IMR-90 (cell line): ENCODE measurements at regions not wholly inside any gene's neighbourhood (a gene's known extent, or its start where the extent isn't known, plus 50 kb on each side); places are given as distances from the start of the nearest gene placed in this dataset.

Experiments used
- ATAC-seq: fragments of 200-7000 bp; cut with Tn5 transposase; 2 replicates; pipeline ENCODE4 v1.9.1; 2020; ENCODE audit warnings: low read depth, mild to moderate bottlenecking, moderate library complexity
- BruUV-seq: library from RNA; stranded (reverse); fragments of 400-500 nt; replicated peaks from 2 replicates; lab custom pipeline; 2021; lab: Mats Ljungman, UMichigan
- CTCF ChIA-PET: fragments of 300-600 bp; formaldehyde crosslinking; extraction: SDS; loops from one replicate; lab custom pipeline; 2021; ENCODE audit warnings: antibody characterized with exemption; lab: Yijun Ruan, JAX
- POLR2A ChIA-PET: fragments of 300-600 bp; sonication (Branson Sonifier 250); formaldehyde crosslinking; loops from one replicate; lab custom pipeline; 2022; ENCODE audit warnings: antibody characterized with exemption; ENCODE audit not compliant: unreplicated experiment; lab: Charles Lee
- DNase-seq: peaks from one replicate; pipeline ENCODE4 v3.0.0; 2013
- H2AFZ ChIP-seq: replicated peaks from 2 replicates; pipeline ENCODE3; 2013; ENCODE audit warnings: low read length, mild to moderate bottlenecking; ENCODE audit not compliant: poor library complexity
- H2AK5ac ChIP-seq: 2 replicates; pipeline ENCODE4 v1.6.1; 2013; ENCODE audit warnings: low read depth, low read length, inconsistent platforms
- H2AK9ac ChIP-seq: replicated peaks from 2 replicates; pipeline ENCODE3; 2013; ENCODE audit warnings: mild to moderate bottlenecking, low read depth, low read length, moderate library complexity; ENCODE audit not compliant: poor library complexity
- H2BK120ac ChIP-seq: 2 replicates; pipeline ENCODE4 v1.6.1; 2013; ENCODE audit warnings: low read depth, low read length, inconsistent platforms
- H2BK15ac ChIP-seq: 3 replicates; pipeline ENCODE4 v1.6.1; 2013; ENCODE audit warnings: low read depth, low read length, inconsistent platforms
- H2BK20ac ChIP-seq: 2 replicates; pipeline ENCODE4 v1.6.1; 2013; ENCODE audit warnings: low read depth, mild to moderate bottlenecking, inconsistent platforms, low read length, moderate library complexity
- H2BK5ac ChIP-seq: 2 replicates; pipeline ENCODE4 v1.6.1; 2013; ENCODE audit warnings: mild to moderate bottlenecking, low read depth, low read length, inconsistent platforms; ENCODE audit not compliant: poor library complexity, severe bottlenecking
- H3K14ac ChIP-seq: replicated peaks from 2 replicates; pipeline ENCODE4 v1.6.1; 2013; ENCODE audit warnings: low read depth, low read length, inconsistent platforms
- H3K18ac ChIP-seq: 2 replicates; pipeline ENCODE4 v1.6.1; 2013; ENCODE audit warnings: low read depth, low read length, control low read depth
- H3K23ac ChIP-seq: 2 replicates; pipeline ENCODE4 v1.6.1; 2013; ENCODE audit warnings: low read depth, low read length, inconsistent platforms
- H3K27ac ChIP-seq: 2 replicates; pipeline ENCODE4 v1.5.1; 2013; ENCODE audit warnings: mild to moderate bottlenecking, control low read depth, low read length; ENCODE audit not compliant: insufficient read depth
- H3K27me3 ChIP-seq: 2 replicates; pipeline ENCODE4 v1.6.1; 2013; ENCODE audit warnings: low read length; ENCODE audit not compliant: control insufficient read depth, insufficient read depth
- H3K36me3 ChIP-seq: 2 replicates; pipeline ENCODE4 v1.6.1; 2013; ENCODE audit warnings: low read length, mixed read lengths; ENCODE audit not compliant: control insufficient read depth, insufficient read depth
- H3K4ac ChIP-seq: 2 replicates; pipeline ENCODE4 v1.6.1; 2013; ENCODE audit warnings: low read depth, low read length, inconsistent platforms
- H3K4me1 ChIP-seq: 2 replicates; pipeline ENCODE4 v1.6.1; 2013; ENCODE audit warnings: low read length, mixed read lengths; ENCODE audit not compliant: control insufficient read depth, insufficient read depth
- H3K4me2 ChIP-seq: 2 replicates; pipeline ENCODE4 v1.6.1; 2013; ENCODE audit warnings: low read depth, mild to moderate bottlenecking, control low read depth, low read length, moderate library complexity
- H3K4me3 ChIP-seq: 2 replicates; pipeline ENCODE4 v1.5.1; 2013; ENCODE audit warnings: low read depth, mild to moderate bottlenecking, control low read depth, low read length, moderate library complexity; ENCODE audit not compliant: insufficient read depth
- H3K56ac ChIP-seq: 2 replicates; pipeline ENCODE4 v1.6.1; 2013; ENCODE audit warnings: low read length, inconsistent platforms; ENCODE audit not compliant: insufficient read depth; ENCODE audit errors: extremely low read depth
- H3K79me1 ChIP-seq, 2 experiments: 2 replicates each; pipeline ENCODE4 v1.6.1; 2013; ENCODE audit warnings: low read length in 2 of 2, inconsistent platforms in 1 of 2, low read depth in 1 of 2
- H3K9ac ChIP-seq: 2 replicates; pipeline ENCODE4 v1.6.1; 2013; ENCODE audit warnings: low read depth, low read length, control low read depth
- H3K9me1 ChIP-seq: 2 replicates; pipeline ENCODE4 v1.6.1; 2013; ENCODE audit warnings: low read length, inconsistent platforms; ENCODE audit not compliant: insufficient read depth
- H3K9me3 ChIP-seq: 2 replicates; pipeline ENCODE4 v1.6.1; 2013; ENCODE audit warnings: low read length; ENCODE audit not compliant: control insufficient read depth, insufficient read depth
- H4K20me1 ChIP-seq: 2 replicates; pipeline ENCODE4 v1.6.1; 2013; ENCODE audit warnings: low read length, inconsistent platforms; ENCODE audit not compliant: insufficient read depth
- H4K5ac ChIP-seq: 2 replicates; pipeline ENCODE4 v1.6.1; 2013; ENCODE audit warnings: mild to moderate bottlenecking, low read depth, low read length, control low read depth
- H4K8ac ChIP-seq, 2 experiments: 2 replicates each; pipeline ENCODE4 v1.6.1; 2013; ENCODE audit warnings: low read depth in 2 of 2, low read length in 2 of 2, control low read depth in 1 of 2, inconsistent platforms in 1 of 2
- H4K91ac ChIP-seq: 2 replicates; pipeline ENCODE4 v1.6.1; 2013; ENCODE audit warnings: low read depth, low read length, inconsistent platforms; ENCODE audit not compliant: insufficient read depth
- BHLHE40 ChIP-seq: fragments of 150-350 bp; IDR thresholded peaks from 2 replicates; pipeline ENCODE4 v1.6.1; 2016; ENCODE audit warnings: mild to moderate bottlenecking, low read depth, low read length
- CEBPB ChIP-seq: IDR thresholded peaks from 2 replicates; pipeline ENCODE4 v1.6.1; 2012; ENCODE audit warnings: low read depth, low read length, improper control_type of control experiment
- CHD1 ChIP-seq: IDR thresholded peaks from 2 replicates; pipeline ENCODE4 v1.6.1; 2012; ENCODE audit warnings: low read depth, low read length, improper control_type of control experiment
- FOS ChIP-seq: fragments of 150-350 bp; IDR thresholded peaks from 2 replicates; pipeline ENCODE4 v1.6.1; 2016; ENCODE audit warnings: low read depth, low read length
- MAFK ChIP-seq: IDR thresholded peaks from 2 replicates; pipeline ENCODE4 v1.6.1; 2012; ENCODE audit warnings: low read depth, low read length, improper control_type of control experiment
- MAZ ChIP-seq: IDR thresholded peaks from 2 replicates; pipeline ENCODE4 v1.6.1; 2012; ENCODE audit warnings: low read depth, mild to moderate bottlenecking, low read length, improper control_type of control experiment, moderate library complexity, borderline replicate concordance
- MXI1 ChIP-seq: IDR thresholded peaks from 2 replicates; pipeline ENCODE4 v1.6.1; 2012; ENCODE audit warnings: low read depth, mild to moderate bottlenecking, low read length, moderate library complexity, borderline replicate concordance
- NFE2L2 ChIP-seq: fragments of 150-350 bp; IDR thresholded peaks from 2 replicates; pipeline ENCODE4 v1.6.1; 2016; ENCODE audit warnings: low read depth, mild to moderate bottlenecking, low read length
- POLR2A ChIP-seq: IDR thresholded peaks from 2 replicates; pipeline ENCODE4 v1.6.1; 2012; ENCODE audit warnings: mild to moderate bottlenecking, low read depth, low read length
- RAD21 ChIP-seq: IDR thresholded peaks from 2 replicates; pipeline ENCODE4 v1.6.1; 2012; ENCODE audit warnings: low read length, improper control_type of control experiment
- RCOR1 ChIP-seq: IDR thresholded peaks from 2 replicates; pipeline ENCODE4 v1.6.1; 2012; ENCODE audit warnings: mild to moderate bottlenecking, low read length, improper control_type of control experiment; ENCODE audit not compliant: insufficient replicate concordance
- RFX5 ChIP-seq: IDR thresholded peaks from 2 replicates; pipeline ENCODE4 v1.8.0; 2012; ENCODE audit warnings: low read depth, mild to moderate bottlenecking, low read length, moderate library complexity
- WGBS, 2 experiments: methylation state at CpG; one replicate each; pipeline versions ENCODE4 v1.1.5 to v1.1.7; 2013; ENCODE audit warnings: missing lambda C conversion rate in 2 of 2; ENCODE audit not compliant: insufficient read length in 1 of 2; ENCODE audit errors: extremely low coverage in 2 of 2; 5-methylcytosine and 5-hydroxymethylcytosine counted together
- dilution Hi-C: fragments of 300-500 bp; cut with HindIII; formaldehyde crosslinking; loops from one replicate; pipeline ENCODE4 v1.14.3; 2018; ENCODE audit warnings: low sequenced_read_pairs; ENCODE audit not compliant: unreplicated experiment
- in situ Hi-C: fragments of 300-500 bp; cut with MboI; formaldehyde crosslinking; loops from 3 replicates; pipeline ENCODE4 v1.14.3; 2019; ENCODE audit warnings: low sequenced_read_pairs, inconsistent platforms, mixed read lengths
- intact Hi-C: fragments of 100-400 bp; cut with micrococcal nuclease; formaldehyde crosslinking; loops from 2 replicates; pipeline ENCODE4 v1.10.0; 2022
- TF ChIP-seq, protein P1 (sequence below): fragments of 150-350 bp; IDR thresholded peaks from 2 replicates; pipeline ENCODE4 v1.6.1; 2017; ENCODE audit warnings: mild to moderate bottlenecking, antibody characterized with exemption, low read length, low read depth
- TF ChIP-seq, protein P2 (sequence below): fragments of 150-350 bp; IDR thresholded peaks from 2 replicates; pipeline ENCODE4 v1.6.1; 2016; ENCODE audit warnings: low read depth, mild to moderate bottlenecking, low read length, moderate library complexity, borderline replicate concordance
- TF ChIP-seq, protein P3 (sequence below): conservative IDR thresholded peaks from 2 replicates; pipeline ENCODE4 v1.5.1; 2012; ENCODE audit warnings: mild to moderate bottlenecking, low read depth, low read length, improper control_type of control experiment

DNA sequence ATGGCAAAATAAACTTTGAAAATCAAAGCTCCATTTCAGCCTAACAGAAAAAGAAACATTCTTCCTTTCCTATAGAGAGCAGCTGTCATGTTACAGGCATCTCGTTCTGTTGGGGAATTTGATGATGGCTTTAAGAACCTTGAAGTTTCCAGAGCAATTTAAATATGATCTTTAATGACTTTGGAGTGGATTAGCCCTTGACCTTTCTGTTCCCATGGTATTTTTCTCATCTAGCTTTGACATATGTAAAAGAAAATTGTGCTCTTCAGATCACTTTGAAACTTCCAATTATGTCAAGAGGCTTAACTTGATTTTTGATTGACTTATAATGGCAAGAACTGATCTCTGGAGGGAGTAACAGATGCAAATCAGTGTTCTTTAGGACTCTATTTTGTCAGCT lies 157.6 kb upstream of the SEMA3E start:
- CTCF ChIA-PET: interaction anchor here (0.6 kb wide), 1 partner anchor 501 kb away, joined by 3 read pairs; no protein-coding TSS in a partner anchor
- no CpG with 5 or more reads among the region's 1 CpG for WGBS, 2 experiments
- Histone ChIP-seq H2BK120ac (no peak overlapping the region), H3K9ac (no peak overlapping the region), H3K4me2 (no peak overlapping the region), H2BK5ac (no peak overlapping the region), H3K79me1 (no peaks in the 10 kb centered on the region), H4K20me1 (no peaks in the 10 kb centered on the region), H4K91ac (no peak overlapping the region), H3K9me1 (no peaks in the 10 kb centered on the region), H3K56ac (no peak overlapping the region), H2AK5ac (no peak overlapping the region), H3K14ac (no peak overlapping the region), H3K4me1 (no peaks in the 10 kb centered on the region), H2AK9ac (no peak overlapping the region), H2BK15ac (no peak overlapping the region), H2AFZ (no peak overlapping the region), H3K18ac (no peak overlapping the region), H3K4ac (no peak overlapping the region), H3K27ac (no peak overlapping the region), H2BK20ac (no peak overlapping the region), H3K27me3 (no peaks in the 10 kb centered on the region), H3K36me3 (no peaks in the 10 kb centered on the region), H3K9me3 (no peaks in the 10 kb centered on the region), H4K5ac (no peak overlapping the region), H3K4me3 (no peak overlapping the region), H3K23ac (no peak overlapping the region), H4K8ac (no peak overlapping the region)
- DNase-seq (no peak), ATAC-seq (no peak)
- dilution Hi-C loops: no loop called here
- intact Hi-C loops: no loop called here
- BruUV-seq: no TSS peak
- in situ Hi-C loops: no loop called here
- POLR2A ChIA-PET: no interaction called here
- TF ChIP-seq CHD1 (no peak), MAZ (no peak), CEBPB (no peak), MXI1 (no peak), BHLHE40 (no peak), RFX5 (no peak), NFE2L2 (no peak), RAD21 (no peak), FOS (no peak), MAFK (no peak), RCOR1 (no peak), POLR2A (no peak)
- TF ChIP-seq, protein P1, sequence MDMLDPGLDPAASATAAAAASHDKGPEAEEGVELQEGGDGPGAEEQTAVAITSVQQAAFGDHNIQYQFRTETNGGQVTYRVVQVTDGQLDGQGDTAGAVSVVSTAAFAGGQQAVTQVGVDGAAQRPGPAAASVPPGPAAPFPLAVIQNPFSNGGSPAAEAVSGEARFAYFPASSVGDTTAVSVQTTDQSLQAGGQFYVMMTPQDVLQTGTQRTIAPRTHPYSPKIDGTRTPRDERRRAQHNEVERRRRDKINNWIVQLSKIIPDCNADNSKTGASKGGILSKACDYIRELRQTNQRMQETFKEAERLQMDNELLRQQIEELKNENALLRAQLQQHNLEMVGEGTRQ: no peak
- TF ChIP-seq, protein P2, sequence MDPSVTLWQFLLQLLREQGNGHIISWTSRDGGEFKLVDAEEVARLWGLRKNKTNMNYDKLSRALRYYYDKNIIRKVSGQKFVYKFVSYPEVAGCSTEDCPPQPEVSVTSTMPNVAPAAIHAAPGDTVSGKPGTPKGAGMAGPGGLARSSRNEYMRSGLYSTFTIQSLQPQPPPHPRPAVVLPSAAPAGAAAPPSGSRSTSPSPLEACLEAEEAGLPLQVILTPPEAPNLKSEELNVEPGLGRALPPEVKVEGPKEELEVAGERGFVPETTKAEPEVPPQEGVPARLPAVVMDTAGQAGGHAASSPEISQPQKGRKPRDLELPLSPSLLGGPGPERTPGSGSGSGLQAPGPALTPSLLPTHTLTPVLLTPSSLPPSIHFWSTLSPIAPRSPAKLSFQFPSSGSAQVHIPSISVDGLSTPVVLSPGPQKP: no peak
- TF ChIP-seq, protein P3, sequence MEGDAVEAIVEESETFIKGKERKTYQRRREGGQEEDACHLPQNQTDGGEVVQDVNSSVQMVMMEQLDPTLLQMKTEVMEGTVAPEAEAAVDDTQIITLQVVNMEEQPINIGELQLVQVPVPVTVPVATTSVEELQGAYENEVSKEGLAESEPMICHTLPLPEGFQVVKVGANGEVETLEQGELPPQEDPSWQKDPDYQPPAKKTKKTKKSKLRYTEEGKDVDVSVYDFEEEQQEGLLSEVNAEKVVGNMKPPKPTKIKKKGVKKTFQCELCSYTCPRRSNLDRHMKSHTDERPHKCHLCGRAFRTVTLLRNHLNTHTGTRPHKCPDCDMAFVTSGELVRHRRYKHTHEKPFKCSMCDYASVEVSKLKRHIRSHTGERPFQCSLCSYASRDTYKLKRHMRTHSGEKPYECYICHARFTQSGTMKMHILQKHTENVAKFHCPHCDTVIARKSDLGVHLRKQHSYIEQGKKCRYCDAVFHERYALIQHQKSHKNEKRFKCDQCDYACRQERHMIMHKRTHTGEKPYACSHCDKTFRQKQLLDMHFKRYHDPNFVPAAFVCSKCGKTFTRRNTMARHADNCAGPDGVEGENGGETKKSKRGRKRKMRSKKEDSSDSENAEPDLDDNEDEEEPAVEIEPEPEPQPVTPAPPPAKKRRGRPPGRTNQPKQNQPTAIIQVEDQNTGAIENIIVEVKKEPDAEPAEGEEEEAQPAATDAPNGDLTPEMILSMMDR: no peak
